Heart left ventricle (tissue), 16 donors: ENCODE measurements at regions not wholly inside any gene's neighbourhood (a gene's known extent, or its start where the extent isn't known, plus 50 kb on each side); places are given as distances from the start of the nearest gene placed in this dataset.

ENCODE experiments used
- ATAC-seq, 4 donors: fragments of 200-7000 bp; cut with Tn5 transposase; one replicate each; pipeline ENCODE4 v1.9.1; 2020 to 2022; ENCODE audit warnings: moderate library complexity in 4 of 4, mild to moderate bottlenecking in 3 of 4, moderate number of reproducible peaks in 1 of 4
- DNase-seq, 5 donors: peaks; one replicate each; pipeline ENCODE4 v3.0.0-alpha.2; 2020
- H3K27ac ChIP-seq, 12 donors: fragments of 200-600 bp; sonication (generic) in 4 of 12; one replicate each; pipeline versions ENCODE4 v1.5.0 to v1.8.0; 2016 to 2022; ENCODE audit warnings: mild to moderate bottlenecking in 2 of 12
- H3K27me3 ChIP-seq, 9 donors: fragments of 200-600 bp; sonication (generic) in 2 of 9; one replicate each; pipeline versions ENCODE4 v1.5.1 to v1.8.0; 2016 to 2022; ENCODE audit warnings: mild to moderate bottlenecking in 3 of 9
- H3K36me3 ChIP-seq, 9 donors: fragments of 200-600 bp; sonication (generic) in 2 of 9; one replicate each; pipeline versions ENCODE4 v1.5.0 to v1.8.0; 2018 to 2022; ENCODE audit warnings: mild to moderate bottlenecking in 2 of 9
- H3K4me1 ChIP-seq, 12 donors: fragments of 200-600 bp; sonication (generic) in 4 of 12; one replicate each; pipeline versions ENCODE4 v1.5.0 to v1.8.0; 2016 to 2022; ENCODE audit warnings: mild to moderate bottlenecking in 3 of 12
- H3K4me3 ChIP-seq, 12 donors: fragments of 200-600 bp; sonication (generic) in 4 of 12; one replicate each; pipeline versions ENCODE4 v1.5.0 to v1.8.0; 2017 to 2022; ENCODE audit warnings: mild to moderate bottlenecking in 9 of 12, moderate library complexity in 4 of 12
- H3K9me3 ChIP-seq, 12 donors: fragments of 200-600 bp; sonication (generic) in 4 of 12; one replicate each; pipeline versions ENCODE4 v1.5.0 to v1.8.0; 2016 to 2022; ENCODE audit warnings: mild to moderate bottlenecking in 1 of 12
- POLR2A ChIP-seq, 2 donors: fragments of 450-650 bp; IDR thresholded peaks; one replicate each; pipeline ENCODE4 v1.6.1; 2017; ENCODE audit warnings: antibody characterized with exemption in 2 of 2, mild to moderate bottlenecking in 2 of 2, moderate library complexity in 2 of 2
- WGBS, 4 donors: extraction: QIAGEN DNeasy Blood & Tissue Kit in 2 of 4; methylation state at CpG; one replicate each; pipeline versions ENCODE4 v1.1.5 to v1.1.7; 2013 to 2018; 5-methylcytosine and 5-hydroxymethylcytosine counted together
- intact Hi-C, 10 donors: fragments of 100-400 bp; cut with DNase I; formaldehyde crosslinking; loops; one replicate each; pipeline versions ENCODE4 v1.11.1 to v1.14.2; 2022
- TF ChIP-seq, protein P1 (sequence below), 12 donors: fragments of 200-600 bp; sonication (generic) in 4 of 12; IDR thresholded peaks; one replicate each; pipeline versions ENCODE4 v1.5.0 to v1.8.0; 2018 to 2022; ENCODE audit warnings: antibody characterized with exemption in 12 of 12, mild to moderate bottlenecking in 5 of 12
- donor health status: ischemic (EF 13 %, LVEDD 7.1; RV severe dilation, severe dysfunction).
- donor health status: healthy with polysubstance abuse.
- donor health status: DM: no; HTN: yes; CAD: no.
- donor health status: DM: no; HTN: no; CAD: no.
- donor health status: ischemic (EF 25% LVEDD 6.9; RV normal size, moderate dysfunction).
- donor health status: ischemic (EF 25% LVEDD 5.7; RV mildly dilated, moderate dysfunction).
- donor health status: healthy.
- donor health status: DM: yes; HTN: yes; CAD: no.
- donor health status: ischemic (EF 35%, LVEDD 5.7; RV mildly dilated, moderate dysfunction).
- donor health status: nonischemic (EF 11% LVEDD 7.7; RV severe dilation, severe dysfunction).
- donor health status: DM: yes; HTN: yes; CAD: no.
- donor health status: PGD.
- donor health status: ischemic (EF 29% LVEDD 5.4; RV normal size, mild dysfunction).
- donor health status: nonischemic (EF 23%, LVEDD 6.1; RV moderate dilation, normal function).

DNA sequence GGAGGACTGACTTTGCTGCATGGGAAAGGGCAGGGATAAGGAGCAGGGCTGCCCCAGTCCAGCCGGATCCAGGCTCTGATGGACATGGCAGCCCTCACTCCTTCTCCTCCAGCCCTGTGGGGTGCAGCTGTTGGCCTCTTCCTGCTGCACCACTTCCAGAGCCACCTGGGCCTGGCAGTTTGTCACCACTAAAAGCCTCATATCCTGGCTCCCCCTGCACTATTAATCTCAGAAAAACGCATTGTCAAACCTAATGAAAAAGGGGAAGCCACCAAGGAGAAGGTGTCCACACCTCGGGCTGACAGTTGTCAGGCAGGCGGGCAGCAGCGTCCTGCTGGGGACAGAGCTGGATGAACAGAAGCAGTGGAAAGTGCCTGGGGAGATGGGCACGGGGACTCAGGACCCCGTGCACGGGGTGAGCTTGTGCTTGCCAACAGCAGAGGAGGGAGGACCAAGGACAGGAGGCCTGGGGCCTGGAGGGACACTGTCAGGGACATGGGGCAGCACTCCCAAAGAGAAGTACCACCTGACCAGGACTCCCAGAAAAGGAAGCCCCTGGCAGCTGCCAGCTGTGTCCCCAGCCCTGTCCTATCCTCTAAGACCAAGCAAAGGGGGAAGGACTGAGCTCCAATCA lies 151.1 kb upstream of the TSHZ3 start:
- H3K4me3 ChIP-seq = no peak overlapping the region
- ATAC-seq (no peak), DNase-seq (no peak)
- H3K36me3 ChIP-seq = no peaks in the 10 kb centered on the region
- H3K27ac ChIP-seq = no peak overlapping the region
- TF ChIP-seq, protein P1, sequence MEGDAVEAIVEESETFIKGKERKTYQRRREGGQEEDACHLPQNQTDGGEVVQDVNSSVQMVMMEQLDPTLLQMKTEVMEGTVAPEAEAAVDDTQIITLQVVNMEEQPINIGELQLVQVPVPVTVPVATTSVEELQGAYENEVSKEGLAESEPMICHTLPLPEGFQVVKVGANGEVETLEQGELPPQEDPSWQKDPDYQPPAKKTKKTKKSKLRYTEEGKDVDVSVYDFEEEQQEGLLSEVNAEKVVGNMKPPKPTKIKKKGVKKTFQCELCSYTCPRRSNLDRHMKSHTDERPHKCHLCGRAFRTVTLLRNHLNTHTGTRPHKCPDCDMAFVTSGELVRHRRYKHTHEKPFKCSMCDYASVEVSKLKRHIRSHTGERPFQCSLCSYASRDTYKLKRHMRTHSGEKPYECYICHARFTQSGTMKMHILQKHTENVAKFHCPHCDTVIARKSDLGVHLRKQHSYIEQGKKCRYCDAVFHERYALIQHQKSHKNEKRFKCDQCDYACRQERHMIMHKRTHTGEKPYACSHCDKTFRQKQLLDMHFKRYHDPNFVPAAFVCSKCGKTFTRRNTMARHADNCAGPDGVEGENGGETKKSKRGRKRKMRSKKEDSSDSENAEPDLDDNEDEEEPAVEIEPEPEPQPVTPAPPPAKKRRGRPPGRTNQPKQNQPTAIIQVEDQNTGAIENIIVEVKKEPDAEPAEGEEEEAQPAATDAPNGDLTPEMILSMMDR (IDR thresholded peaks at IDR 0.05) = no peak
- no peak for TF ChIP-seq POLR2A (IDR thresholded peaks at IDR 0.05)
- WGBS, 4 donors = 74 to 78% (median 75%) methylated on average over 7 to 8 of the region's 8 CpGs
- intact Hi-C loops = no loop called here
- no peaks in the 10 kb centered on the region for H3K4me1 ChIP-seq
- H3K27me3 ChIP-seq = peaks cover 0 to 7% (median 0%) of the 10 kb centered on the region in 9 donors
- H3K9me3 ChIP-seq = no peaks in the 10 kb centered on the region

DNA sequence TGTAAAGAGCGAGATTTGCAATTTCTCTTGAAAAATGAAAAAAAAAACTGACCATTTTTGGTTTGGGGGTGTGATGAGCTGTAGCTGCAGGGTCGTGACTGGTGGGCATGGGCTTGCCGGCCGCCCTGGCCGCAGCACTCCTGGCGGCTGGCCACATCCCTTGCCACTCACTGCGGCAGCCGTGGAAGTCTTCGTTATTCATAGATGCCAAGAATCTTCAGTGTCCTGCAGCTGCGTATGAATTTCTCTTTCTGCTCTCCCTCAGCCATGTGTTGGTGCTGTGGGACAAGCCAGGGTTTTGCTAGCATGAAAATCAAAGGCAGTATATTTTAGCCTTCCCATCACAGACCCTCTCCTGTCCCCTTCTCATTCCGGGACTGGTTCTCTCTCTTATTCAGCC lies 151.7 kb upstream of the TSHZ3 start:
- H3K36me3 ChIP-seq = no peaks in the 10 kb centered on the region
- no peak for TF ChIP-seq POLR2A (IDR thresholded peaks at IDR 0.05)
- TF ChIP-seq, protein P1 (IDR thresholded peaks at IDR 0.05) = no peak
- peaks cover 0 to 12% (median 0%) of the 10 kb centered on the region in 9 donors for H3K27me3 ChIP-seq
- WGBS, 4 donors = 84 to 89% (median 88%) methylated on average over 11 of the region's 11 CpGs
- DNase-seq (no peak), ATAC-seq (no peak)
- H3K4me3 ChIP-seq = no peak overlapping the region
- no peaks in the 10 kb centered on the region for H3K9me3 ChIP-seq
- no peak overlapping the region for H3K27ac ChIP-seq
- no peaks in the 10 kb centered on the region for H3K4me1 ChIP-seq
- intact Hi-C loops = no loop called here

DNA sequence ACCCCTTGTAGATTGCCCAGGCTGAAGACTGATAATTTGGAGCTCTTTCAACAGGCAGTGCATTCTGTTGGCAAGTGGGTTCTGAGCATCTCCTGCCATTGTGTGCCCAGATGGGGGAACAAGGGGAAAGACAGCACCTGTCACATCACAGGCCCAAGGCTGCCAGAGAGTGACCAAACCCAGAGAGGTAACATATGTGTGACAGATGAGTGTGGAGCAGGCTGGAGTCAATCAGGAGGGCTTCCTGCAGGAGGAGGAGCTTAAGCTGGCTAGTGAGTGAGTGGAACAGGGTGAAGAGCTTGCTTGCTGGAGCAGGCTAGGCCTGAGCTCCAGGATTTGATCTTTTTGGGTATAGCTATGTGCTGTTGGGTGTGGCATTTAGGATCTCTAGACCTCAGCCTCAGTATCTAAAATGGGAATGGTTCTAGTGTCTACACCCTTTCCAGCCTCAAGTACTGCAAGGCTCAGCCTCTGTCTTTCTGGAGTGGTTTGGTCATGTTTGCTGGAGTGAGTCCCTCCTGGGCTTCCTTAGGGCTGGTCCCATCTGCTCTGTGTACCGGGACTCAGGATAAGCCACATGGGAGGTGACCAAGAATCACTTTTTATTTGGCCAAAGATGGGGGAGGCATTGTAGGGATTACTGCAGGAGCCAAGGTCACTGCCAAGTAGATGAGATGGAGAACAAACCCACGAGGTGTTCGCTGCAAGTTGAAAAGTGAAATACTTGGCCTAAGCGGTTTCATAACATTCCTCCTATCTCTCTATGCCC lies 152.4 kb upstream of the TSHZ3 start:
- Histone ChIP-seq H3K27me3 (peaks cover 0 to 16% (median 0%) of the 10 kb centered on the region in 9 donors), H3K27ac (no peak overlapping the region), H3K9me3 (no peaks in the 10 kb centered on the region), H3K4me1 (no peaks in the 10 kb centered on the region), H3K4me3 (no peak overlapping the region), H3K36me3 (no peaks in the 10 kb centered on the region)
- DNase-seq (no peak), ATAC-seq (no peak)
- TF ChIP-seq, protein P1 (IDR thresholded peaks at IDR 0.05) = no peak
- TF ChIP-seq POLR2A (IDR thresholded peaks at IDR 0.05) = no peak
- intact Hi-C loops = no loop called here
- 80 to 83% (median 82%) methylated on average over 4 of the region's 4 CpGs for WGBS, 4 donors

DNA sequence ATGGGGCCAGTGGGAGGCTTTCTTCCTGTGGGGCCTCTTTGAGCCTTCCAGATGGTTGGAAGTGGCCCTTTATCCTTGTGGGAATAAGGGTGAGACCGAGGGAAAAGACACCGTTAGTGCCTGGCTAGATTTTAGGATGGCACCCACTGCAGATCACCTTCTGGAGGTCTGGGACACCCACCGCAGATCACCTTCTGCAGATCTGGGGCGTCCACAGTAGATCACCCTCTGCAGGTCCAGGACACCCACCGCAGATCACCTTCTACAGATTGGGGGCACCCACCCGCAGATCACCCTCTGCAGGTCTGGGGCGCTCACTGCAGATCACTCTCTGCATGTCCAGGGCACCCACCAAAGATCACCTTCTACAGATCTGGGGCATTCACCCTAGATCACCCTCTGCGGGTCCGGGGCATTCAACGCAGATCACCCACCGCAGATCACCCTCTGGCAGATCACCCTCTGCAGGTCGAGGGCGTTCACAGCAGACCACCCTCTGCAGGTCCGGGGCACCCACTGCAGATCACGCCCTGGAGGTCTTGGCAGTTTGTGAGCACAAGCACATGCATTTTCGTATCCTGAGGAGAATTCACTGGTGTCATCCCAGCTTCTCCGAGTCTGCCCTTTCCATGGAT lies 153.4 kb upstream of the TSHZ3 start:
- TF ChIP-seq, protein P1 (IDR thresholded peaks at IDR 0.05) = no peak
- TF ChIP-seq POLR2A (IDR thresholded peaks at IDR 0.05) = no peak
- Histone ChIP-seq H3K4me3 (no peak overlapping the region), H3K9me3 (no peaks in the 10 kb centered on the region), H3K36me3 (no peaks in the 10 kb centered on the region), H3K27me3 (peaks cover 0 to 16% (median 0%) of the 10 kb centered on the region in 9 donors), H3K27ac (no peak overlapping the region), H3K4me1 (no peaks in the 10 kb centered on the region)
- WGBS, 4 donors = 86 to 90% (median 90%) methylated on average over 17 of the region's 17 CpGs
- intact Hi-C loops = no loop called here
- ATAC-seq (no peak), DNase-seq (no peak)
